UCSD-AML1 (cell line): ENCODE measurements at regions not wholly inside any gene's neighbourhood (a gene's known extent, or its start where the extent isn't known, plus 50 kb on each side); places are given as distances from the start of the nearest gene placed in this dataset.
"Not testable (repeated sequence)": the region's sequence is repeated elsewhere in the genome, so short reads cannot be mapped to it uniquely, and the experiment has no call there.

Source experiments
- DNase-seq: peaks from one replicate; lab custom pipeline; 2025; ENCODE audit not compliant: unreplicated experiment; lab: John Stamatoyannopoulos, UW

DNA sequence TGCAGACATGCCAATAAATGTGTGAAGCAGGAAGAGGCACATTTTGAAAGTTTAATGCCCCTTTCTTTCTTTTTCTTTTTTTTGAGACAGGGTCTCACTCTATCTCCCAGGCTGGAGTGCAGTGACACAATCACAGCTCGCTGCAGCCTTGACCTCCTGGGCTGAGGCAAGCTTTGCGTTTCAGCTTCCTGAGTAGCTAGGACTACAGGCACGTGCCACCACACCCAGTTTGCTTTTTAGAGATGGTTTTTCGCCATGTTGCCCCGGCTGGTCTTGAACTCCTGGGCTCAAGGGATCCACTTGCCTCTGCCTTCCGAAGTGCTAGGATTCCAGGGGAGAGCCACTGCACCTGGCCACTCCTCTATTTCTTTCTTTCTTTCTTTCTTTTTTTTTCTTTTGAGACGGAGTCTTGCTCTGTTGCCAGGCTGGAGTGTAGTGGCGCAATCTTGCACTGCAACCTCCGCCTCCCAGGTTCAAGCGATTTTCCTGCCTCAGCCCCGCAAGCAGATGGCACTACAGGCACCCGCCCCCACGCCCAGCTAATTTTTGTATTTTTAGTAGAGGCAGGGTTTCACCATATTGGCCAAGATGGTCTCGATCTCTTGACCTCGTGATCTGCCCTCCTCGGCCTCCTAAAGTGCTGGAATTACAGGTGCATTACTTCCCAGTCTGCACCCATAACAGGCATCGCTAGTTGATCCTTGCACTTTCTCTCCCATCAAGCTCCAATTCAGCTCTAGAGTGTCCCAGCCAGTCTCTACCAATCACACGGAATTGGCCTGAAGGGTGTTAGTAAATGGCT, 77.5 kb upstream of the RUNX3 start:
- DNase-seq: not testable (repeated sequence)

DNA sequence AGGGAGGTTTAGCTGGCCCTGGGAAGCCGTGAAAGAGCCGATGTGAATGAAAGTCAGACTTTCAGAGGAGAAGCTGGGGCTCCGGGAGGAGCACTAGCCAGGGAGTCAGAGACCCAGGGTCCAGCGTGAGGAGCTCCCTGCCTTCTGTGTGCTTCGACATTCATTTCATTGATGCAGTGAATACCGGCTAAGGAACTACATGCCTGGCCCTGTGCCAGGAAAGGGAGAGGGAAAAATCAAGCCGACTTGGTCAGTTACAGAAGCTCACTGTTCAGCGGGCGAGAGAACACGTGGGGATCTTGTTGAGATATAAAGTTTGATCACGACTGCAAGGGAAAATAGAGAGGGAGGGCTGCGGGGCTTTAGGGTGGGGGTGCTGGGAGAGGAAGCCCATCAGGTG, 76.7 kb upstream of the RUNX3 start:
- no peak for DNase-seq

DNA sequence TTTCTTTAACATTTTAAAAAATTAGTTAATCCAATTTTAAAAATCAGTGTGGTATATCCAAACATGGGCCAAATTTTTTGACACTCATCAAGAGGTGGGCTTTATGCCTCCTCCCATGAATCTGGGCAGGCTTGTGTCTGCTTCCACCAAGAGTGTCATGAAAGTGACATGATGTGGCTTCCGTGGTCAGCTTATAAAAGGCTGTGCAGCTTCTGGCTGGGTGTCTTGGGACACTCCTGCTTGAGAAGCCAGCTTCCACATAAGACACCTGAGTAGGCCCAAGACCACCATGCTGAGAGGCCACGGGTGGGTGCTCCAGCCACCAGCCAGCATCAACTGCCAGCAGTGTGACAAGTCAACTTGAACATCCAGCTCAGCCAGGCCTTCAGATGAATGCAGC, 74.3 kb upstream of the RUNX3 start:
- no peak for DNase-seq

DNA sequence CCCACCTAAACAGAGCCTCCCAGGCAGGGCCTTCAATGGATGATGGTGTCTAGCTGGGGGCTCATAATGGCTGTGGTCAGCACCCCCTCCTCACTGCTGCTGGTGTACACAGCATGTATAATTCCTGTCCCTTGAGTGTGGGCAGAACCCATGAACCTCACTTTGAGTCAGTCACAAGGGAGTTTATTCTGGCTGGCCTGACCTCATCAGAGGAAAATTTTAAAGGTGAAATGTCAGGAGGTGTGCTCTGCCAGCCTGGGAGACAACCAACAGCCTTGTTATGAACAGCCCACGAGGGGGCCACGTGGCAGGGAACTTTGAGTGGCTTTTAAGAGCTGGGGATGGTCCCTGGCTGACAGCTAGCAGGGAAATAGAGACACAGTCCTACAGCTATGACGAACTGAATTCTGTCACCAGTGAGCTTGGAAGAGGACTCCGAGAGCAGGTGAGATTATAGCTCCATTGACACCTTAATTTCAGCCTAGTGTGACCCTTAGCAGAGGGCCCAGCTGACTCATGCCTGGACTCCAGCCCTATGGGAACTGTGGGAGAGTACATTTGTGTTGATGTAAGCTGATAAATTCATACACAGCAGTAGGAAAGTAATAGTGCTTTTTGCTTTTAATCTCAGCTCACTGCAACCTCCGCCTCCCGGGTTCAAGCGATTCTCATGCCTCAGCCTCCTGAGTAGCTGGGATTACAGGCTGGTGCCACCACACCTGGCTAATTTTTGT, 73.5 kb upstream of the RUNX3 start:
- DNase-seq: no peak

- no peak for DNase-seq
Measured at GRCh38 chr1:25003000-25003399, 72.9 kb upstream of the RUNX3 start.

DNA sequence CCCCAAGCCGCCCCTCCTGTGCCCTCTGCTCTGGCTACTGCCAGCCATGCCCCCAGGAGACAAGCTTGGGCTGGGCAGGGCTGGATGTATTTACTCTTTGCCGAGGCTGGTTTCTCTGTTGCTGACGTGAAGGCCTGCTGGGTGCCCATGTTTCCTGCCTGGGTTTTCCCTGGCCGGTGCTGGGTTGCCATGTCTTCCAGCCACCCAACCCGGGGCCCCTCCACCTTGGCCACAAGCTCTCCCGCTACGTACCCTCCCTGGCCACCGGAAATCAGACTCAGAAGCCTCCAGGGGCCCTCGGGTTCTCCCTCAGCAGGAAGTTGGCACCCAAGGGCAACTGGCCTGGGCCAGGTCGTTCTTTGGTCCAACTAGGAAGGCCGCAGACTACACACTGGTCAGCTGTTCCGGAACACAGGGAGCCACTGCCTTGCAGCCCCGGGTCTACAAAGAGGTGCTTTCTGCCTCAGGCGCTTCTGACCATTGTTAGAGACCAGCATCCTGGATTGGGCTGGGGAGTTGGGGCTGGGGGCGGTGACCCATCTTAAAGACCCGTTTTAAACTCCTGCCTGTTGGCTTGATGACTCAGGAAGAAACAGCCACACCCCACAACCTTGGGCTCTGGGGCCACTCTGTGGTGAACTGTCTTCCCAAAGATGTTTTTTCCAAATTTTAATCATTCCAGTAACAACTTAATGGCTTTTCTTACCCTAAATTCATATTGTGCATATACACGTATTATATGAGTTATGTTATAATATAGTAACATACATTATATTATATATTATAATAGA, 71.2 kb upstream of the RUNX3 start:
- peak; percentile 33 for DNase-seq

DNA sequence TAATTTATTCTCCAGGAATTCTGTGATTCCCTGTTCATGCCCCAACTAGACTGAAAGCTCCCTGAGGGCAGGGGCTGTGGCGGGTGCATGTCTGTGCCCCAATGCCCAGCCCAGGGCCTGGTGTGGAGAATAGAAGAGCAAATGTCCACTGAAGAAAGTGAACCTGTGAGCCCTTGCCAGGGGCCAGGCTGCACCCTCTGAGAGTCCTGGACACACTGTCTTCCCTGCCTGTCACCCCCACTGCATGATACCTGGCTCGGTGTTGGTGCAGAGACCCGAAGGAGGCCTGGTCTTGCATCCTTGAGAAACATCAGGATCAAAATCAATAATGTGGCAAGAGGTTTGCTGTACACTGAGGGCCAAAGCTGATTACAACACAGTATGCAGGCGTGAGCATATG, 69.8 kb upstream of the RUNX3 start:
- no peak for DNase-seq

GRCh38 chr1:24999426-24999825, 69.3 kb upstream of the RUNX3 start:
- no peak for DNase-seq

GRCh38 chr1:24998563-24999245, 68.6 kb upstream of the RUNX3 start:
- DNase-seq: no peak

- DNase-seq: no peak
Measured at GRCh38 chr1:24996983-24997893, 67.2 kb upstream of the RUNX3 start.

DNA sequence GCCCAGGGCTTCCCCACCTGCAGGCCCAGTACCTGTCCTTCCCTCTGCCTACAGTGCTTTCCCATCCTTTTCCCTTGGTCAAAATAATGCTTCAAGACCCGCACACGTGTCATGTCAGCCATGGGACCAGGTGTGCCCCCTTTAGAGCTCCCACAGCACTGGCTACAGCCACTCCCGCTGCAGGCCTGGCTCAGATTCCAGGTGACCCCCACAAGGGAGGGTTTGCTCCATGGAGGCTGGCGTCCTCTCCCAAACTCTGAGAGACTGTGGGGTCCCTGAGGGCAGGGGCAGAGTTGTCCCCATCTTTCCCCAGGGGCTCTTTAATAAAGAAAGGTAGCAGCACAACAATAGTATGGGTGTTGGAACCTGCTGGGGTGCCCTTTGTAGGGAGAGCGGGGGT, 66.4 kb upstream of the RUNX3 start:
- DNase-seq: no peak

DNA sequence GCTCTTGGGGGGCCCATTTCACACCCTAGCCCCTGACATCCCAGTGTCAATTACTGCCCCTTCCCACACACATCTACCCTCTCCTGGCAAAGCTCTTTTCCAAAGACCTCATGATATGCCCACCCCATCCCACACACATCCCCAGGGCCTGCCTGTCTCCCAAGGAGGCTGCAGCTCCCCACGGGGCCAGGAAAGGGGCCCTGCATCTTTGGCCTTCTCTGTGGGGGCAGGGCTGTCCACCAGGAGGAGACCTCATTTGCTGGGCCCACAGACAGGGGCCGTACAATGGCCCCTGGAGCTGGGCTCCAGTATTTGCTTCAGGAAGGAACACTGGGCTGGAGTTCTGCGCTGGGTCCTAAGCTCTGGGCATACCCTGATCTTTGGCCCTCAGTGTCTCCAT, 65.6 kb upstream of the RUNX3 start:
- no peak for DNase-seq

GRCh38 chr1:24995140-24995539, 65.1 kb upstream of the RUNX3 start:
- DNase-seq: no peak

GRCh38 chr1:24993871-24994580, 64.0 kb upstream of the RUNX3 start:
- DNase-seq: no peak

DNA sequence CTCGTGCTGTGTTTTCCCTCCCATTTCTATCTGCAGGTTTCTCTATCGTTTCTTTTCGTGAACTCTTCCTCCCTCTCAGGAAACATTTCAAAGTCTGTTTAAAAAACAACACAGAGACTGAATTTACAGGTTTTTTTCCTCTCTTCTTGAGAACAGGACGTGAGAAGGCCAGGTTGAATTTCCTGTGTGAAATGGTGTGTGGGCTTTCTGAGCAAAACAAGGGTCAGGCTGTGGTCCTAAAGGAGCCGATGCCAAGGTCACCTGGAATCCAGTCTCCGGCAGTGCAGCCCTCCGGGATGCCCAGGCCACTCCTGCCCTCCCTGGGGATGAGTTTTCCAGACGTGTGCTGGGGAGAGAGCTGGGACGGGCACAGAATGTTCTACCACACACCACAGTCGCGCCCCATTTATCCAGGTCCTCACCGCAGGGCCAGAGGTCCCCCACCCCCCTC, 62.7 kb upstream of the RUNX3 start:
- no peak for DNase-seq

DNA sequence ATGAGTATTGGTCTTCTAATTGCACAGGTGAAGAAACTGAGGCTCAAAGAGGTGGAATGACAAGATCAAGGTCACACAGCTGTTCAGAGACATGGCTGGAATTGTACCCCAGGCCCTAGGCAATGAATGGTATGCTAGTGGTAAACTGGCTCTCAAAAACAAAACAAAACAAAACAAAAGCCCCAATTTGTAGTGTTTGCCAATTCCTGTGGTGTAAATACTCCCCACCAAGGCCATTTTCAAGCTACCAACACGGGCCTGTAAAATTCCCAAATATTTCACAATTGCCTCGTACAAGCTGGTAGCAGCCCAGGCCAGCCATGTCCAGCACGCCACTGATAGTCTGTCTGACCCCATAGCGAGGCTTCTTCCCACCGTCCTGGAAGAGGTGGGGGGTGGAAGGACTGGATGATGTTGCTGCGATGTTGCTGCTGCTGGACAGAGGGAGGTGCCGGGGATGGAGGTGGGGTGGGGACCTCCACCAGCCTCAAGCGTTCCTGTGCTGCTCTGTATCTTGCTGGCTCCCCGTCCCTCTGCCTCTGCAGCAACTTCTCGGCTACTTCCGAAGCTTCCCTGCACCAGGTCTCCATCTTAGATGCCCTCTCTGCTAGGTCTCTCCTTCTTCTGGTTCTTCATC, 62.2 kb upstream of the RUNX3 start:
- DNase-seq: no peak

DNA sequence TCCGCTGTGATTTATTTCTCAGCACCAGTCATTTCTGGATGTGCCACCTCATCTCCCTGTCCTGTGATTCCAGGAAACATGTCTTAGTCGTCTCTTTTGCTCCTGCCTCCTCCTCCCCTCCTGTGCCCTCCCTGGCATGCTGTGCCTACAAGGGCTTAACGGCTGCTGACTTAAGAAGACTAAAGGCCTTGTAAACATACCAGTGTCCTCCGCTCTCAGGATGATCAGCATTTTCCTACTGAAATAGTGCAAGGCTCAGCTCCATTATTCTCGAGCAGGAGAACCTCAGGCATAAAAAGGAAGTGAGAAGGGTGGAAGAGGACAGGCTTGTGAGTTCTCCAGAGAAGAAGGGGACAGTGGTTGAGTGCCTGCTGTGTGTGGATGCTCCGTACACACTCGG, 61.6 kb upstream of the RUNX3 start:
- no peak for DNase-seq

GRCh38 chr1:24990779-24991641, 60.9 kb upstream of the RUNX3 start:
- no peak for DNase-seq
